Esophagus squamous epithelium (tissue), 4 donors: ENCODE measurements at regions not wholly inside any gene's neighbourhood (a gene's known extent, or its start where the extent isn't known, plus 50 kb on each side); places are given as distances from the start of the nearest gene placed in this dataset.

ENCODE experiments used
- POLR2A ChIP-seq, 4 donors: fragments of 450-650 bp; IDR thresholded peaks; one replicate each; pipeline ENCODE4 v1.6.1; 2017; ENCODE audit warnings: antibody characterized with exemption in 4 of 4, mild to moderate bottlenecking in 4 of 4, moderate library complexity in 3 of 4
- TF ChIP-seq, protein P1 (sequence below), 6 experiments: fragments of 450-650 bp in 4 of 6; fragments of 200-600 bp in 2 of 6; sonication (generic) in 2 of 6; IDR thresholded peaks; one replicate each; pipeline ENCODE4 v1.5.1; 2016 to 2019; ENCODE audit warnings: antibody characterized with exemption in 6 of 6, mild to moderate bottlenecking in 4 of 6, moderate library complexity in 4 of 6

- no peak for TF ChIP-seq POLR2A (IDR thresholded peaks at IDR 0.05)
- TF ChIP-seq, protein P1, sequence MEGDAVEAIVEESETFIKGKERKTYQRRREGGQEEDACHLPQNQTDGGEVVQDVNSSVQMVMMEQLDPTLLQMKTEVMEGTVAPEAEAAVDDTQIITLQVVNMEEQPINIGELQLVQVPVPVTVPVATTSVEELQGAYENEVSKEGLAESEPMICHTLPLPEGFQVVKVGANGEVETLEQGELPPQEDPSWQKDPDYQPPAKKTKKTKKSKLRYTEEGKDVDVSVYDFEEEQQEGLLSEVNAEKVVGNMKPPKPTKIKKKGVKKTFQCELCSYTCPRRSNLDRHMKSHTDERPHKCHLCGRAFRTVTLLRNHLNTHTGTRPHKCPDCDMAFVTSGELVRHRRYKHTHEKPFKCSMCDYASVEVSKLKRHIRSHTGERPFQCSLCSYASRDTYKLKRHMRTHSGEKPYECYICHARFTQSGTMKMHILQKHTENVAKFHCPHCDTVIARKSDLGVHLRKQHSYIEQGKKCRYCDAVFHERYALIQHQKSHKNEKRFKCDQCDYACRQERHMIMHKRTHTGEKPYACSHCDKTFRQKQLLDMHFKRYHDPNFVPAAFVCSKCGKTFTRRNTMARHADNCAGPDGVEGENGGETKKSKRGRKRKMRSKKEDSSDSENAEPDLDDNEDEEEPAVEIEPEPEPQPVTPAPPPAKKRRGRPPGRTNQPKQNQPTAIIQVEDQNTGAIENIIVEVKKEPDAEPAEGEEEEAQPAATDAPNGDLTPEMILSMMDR (IDR thresholded peaks at IDR 0.05): no peak
Measured at GRCh38 chr4:177573507-177573906, 131.3 kb upstream of the AGA start.
